Suprapubic skin (tissue), 4 donors: ENCODE measurements at regions not wholly inside any gene's neighbourhood (a gene's known extent, or its start where the extent isn't known, plus 50 kb on each side); places are given as distances from the start of the nearest gene placed in this dataset.

Experiments used
- DNase-seq, 2 donors: peaks; one replicate each; pipeline ENCODE4 v3.0.0-alpha.2; 2019; ENCODE audit warnings: low spot score in 2 of 2
- H3K27ac ChIP-seq: fragments of 200-600 bp; sonication (generic); one replicate; pipeline ENCODE4 v1.5.1; 2019
- H3K27me3 ChIP-seq: fragments of 200-600 bp; sonication (generic); one replicate; pipeline ENCODE4 v1.5.1; 2019
- H3K36me3 ChIP-seq: fragments of 200-600 bp; sonication (generic); one replicate; pipeline ENCODE4 v1.5.1; 2019
- H3K4me1 ChIP-seq: fragments of 200-600 bp; sonication (generic); one replicate; pipeline ENCODE4 v1.5.1; 2019
- H3K4me3 ChIP-seq: fragments of 200-600 bp; sonication (generic); one replicate; pipeline ENCODE4 v1.5.1; 2019; ENCODE audit warnings: mild to moderate bottlenecking
- H3K9me3 ChIP-seq: fragments of 200-600 bp; sonication (generic); one replicate; pipeline ENCODE4 v1.5.1; 2019
- EP300 ChIP-seq: sonication (generic); formaldehyde crosslinking; IDR thresholded peaks from one replicate; pipeline ENCODE4 v1.6.1; 2017; ENCODE audit warnings: antibody characterized with exemption
- POLR2A ChIP-seq, 2 donors: fragments of 450-650 bp; IDR thresholded peaks; one replicate each; pipeline ENCODE4 v1.6.1; 2017; ENCODE audit warnings: antibody characterized with exemption in 2 of 2, mild to moderate bottlenecking in 2 of 2, moderate library complexity in 2 of 2
- POLR2AphosphoS5 ChIP-seq, 3 donors: sonication (generic); formaldehyde crosslinking; IDR thresholded peaks; one replicate each; pipeline ENCODE4 v1.6.1; 2017; ENCODE audit warnings: antibody characterized with exemption in 3 of 3
- WGBS: methylation state at CpG from one replicate; pipeline ENCODE4 v1.1.5; 2018; 5-methylcytosine and 5-hydroxymethylcytosine counted together
- TF ChIP-seq, protein P1 (sequence below), 2 donors: fragments of 200-600 bp in 1 of 2; fragments of 450-650 bp in 1 of 2; sonication (generic) in 1 of 2; IDR thresholded peaks; one replicate each; pipeline ENCODE4 v1.5.1; 2016 to 2019; ENCODE audit warnings: antibody characterized with exemption in 2 of 2, mild to moderate bottlenecking in 1 of 2, moderate library complexity in 1 of 2

DNA sequence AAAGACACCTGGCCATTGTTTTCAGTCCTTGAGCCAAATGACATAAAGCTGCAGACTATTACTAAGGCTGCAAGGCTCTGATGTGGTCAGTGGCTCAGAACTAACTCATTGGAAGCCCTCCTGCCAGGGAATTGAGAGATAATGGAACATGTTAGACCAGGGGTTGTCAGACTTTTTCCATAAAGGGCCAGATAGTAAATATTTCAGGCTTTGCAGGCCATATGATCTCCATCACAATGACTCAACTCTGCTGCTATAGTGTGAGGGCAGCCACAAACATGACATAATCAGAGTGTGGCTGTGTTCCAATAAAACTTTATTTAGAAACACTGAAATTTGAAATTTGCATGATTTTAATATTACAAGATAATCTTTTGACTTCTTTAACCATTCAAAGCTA, 140.3 kb downstream of the TMEM30B start:
- no peak for TF ChIP-seq POLR2A (IDR thresholded peaks at IDR 0.05)
- TF ChIP-seq, protein P1, sequence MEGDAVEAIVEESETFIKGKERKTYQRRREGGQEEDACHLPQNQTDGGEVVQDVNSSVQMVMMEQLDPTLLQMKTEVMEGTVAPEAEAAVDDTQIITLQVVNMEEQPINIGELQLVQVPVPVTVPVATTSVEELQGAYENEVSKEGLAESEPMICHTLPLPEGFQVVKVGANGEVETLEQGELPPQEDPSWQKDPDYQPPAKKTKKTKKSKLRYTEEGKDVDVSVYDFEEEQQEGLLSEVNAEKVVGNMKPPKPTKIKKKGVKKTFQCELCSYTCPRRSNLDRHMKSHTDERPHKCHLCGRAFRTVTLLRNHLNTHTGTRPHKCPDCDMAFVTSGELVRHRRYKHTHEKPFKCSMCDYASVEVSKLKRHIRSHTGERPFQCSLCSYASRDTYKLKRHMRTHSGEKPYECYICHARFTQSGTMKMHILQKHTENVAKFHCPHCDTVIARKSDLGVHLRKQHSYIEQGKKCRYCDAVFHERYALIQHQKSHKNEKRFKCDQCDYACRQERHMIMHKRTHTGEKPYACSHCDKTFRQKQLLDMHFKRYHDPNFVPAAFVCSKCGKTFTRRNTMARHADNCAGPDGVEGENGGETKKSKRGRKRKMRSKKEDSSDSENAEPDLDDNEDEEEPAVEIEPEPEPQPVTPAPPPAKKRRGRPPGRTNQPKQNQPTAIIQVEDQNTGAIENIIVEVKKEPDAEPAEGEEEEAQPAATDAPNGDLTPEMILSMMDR (IDR thresholded peaks at IDR 0.05) = no peak
- no peak for TF ChIP-seq EP300
- no peak for TF ChIP-seq POLR2AphosphoS5 (IDR thresholded peaks at IDR 0.05)
- Histone ChIP-seq H3K4me3 (no peak overlapping the region), H3K27ac (no peak overlapping the region), H3K9me3 (no peaks in the 10 kb centered on the region), H3K4me1 (peaks cover 9% of the 10 kb centered on the region), H3K36me3 (no peaks in the 10 kb centered on the region), H3K27me3 (no peaks in the 10 kb centered on the region)
- DNase-seq = no peak

DNA sequence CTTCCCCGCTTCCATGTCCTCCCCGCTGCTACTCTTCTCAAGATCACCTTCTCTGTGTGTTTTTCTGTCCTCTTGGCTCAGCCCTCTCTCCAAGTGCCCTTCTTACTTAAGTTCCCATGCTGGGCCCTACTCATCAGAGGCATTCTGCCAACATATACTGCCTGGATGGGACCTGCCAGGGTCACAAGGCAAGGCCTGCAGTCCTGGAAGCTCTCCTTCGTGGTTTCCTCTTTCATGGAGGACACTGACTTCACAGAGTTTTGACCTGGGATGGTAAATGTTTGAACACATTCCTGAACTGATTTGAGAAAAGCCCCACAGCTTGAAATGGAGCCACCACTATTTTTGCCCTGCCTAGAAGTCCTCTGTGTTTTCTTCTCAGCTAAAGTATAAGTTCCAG, 140.9 kb downstream of the TMEM30B start:
- no peak for TF ChIP-seq POLR2A (IDR thresholded peaks at IDR 0.05)
- TF ChIP-seq, protein P1 (IDR thresholded peaks at IDR 0.05) = no peak
- TF ChIP-seq POLR2AphosphoS5 (IDR thresholded peaks at IDR 0.05) = no peak
- H3K4me3 ChIP-seq = no peak overlapping the region
- no peaks in the 10 kb centered on the region for H3K9me3 ChIP-seq
- no peaks in the 10 kb centered on the region for H3K36me3 ChIP-seq
- DNase-seq = no peak
- peaks cover 3% of the 10 kb centered on the region for H3K4me1 ChIP-seq
- H3K27me3 ChIP-seq = no peaks in the 10 kb centered on the region
- no peak overlapping the region for H3K27ac ChIP-seq
- 82% methylated on average over 3 of the region's 3 CpGs for WGBS

DNA sequence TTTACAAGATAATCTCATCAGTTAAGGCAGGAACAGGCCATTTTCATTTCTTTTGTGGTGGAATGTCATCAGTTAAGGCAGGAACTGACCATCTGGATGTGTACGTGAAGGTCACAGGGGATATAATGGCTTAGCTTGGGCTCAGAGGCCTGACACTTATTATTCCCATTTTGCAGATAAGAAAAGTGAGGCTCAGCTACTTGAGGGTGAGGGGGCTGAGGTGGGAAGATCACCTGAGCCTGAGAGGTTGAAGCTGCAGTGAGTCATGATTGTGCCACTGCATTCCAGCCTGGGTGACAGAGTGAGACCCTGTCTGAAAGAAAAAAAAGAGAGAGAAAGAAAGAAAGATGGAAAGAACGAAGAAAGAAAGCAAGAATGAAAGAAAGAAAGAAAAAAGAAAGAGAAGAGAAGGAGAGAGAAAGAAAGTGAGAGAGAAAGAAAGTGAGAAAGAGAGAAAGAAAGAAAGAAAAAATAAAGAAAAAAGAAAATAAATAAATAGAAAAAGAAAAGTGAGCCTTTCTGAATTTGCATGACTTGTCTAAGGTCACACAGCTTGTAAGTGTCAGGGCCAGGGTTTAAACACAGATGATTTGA, 142.0 kb downstream of the TMEM30B start:
- no peaks in the 10 kb centered on the region for H3K4me1 ChIP-seq
- H3K9me3 ChIP-seq = no peaks in the 10 kb centered on the region
- WGBS = 80% methylated on average over 2 of the region's 2 CpGs
- no peaks in the 10 kb centered on the region for H3K27me3 ChIP-seq
- DNase-seq = no peak
- TF ChIP-seq EP300 (no peak), POLR2AphosphoS5 (IDR thresholded peaks at IDR 0.05) (no peak), POLR2A (IDR thresholded peaks at IDR 0.05) (no peak)
- TF ChIP-seq, protein P1 (IDR thresholded peaks at IDR 0.05) = no peak
- no peak overlapping the region for H3K4me3 ChIP-seq
- no peak overlapping the region for H3K27ac ChIP-seq
- H3K36me3 ChIP-seq = no peaks in the 10 kb centered on the region

DNA sequence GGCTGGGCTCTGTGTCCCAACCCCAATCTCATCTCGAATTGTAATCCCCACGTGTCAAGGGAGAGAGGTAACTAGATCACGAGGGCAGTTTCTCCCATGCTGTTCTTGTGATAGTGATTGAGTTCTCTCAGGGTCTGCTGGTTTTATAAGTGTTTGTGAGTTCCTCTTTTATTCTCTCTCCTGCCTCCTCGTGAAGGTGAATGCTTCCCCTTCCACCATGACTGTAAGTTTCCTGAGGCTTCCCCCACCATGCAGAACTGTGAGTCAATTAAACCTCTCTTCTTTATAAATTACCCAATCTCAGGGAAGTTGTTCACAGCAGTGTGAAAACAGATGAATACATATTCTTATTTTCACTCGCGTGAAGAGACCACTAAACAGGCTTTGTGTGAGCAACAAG, 148.2 kb downstream of the TMEM30B start:
- Histone ChIP-seq H3K36me3 (no peaks in the 10 kb centered on the region), H3K9me3 (no peaks in the 10 kb centered on the region), H3K4me3 (no peak overlapping the region), H3K27ac (no peak overlapping the region), H3K4me1 (no peaks in the 10 kb centered on the region), H3K27me3 (no peaks in the 10 kb centered on the region)
- 88% methylated on average over 6 of the region's 6 CpGs for WGBS
- TF ChIP-seq POLR2AphosphoS5 (IDR thresholded peaks at IDR 0.05) (no peak), POLR2A (IDR thresholded peaks at IDR 0.05) (no peak), EP300 (no peak)
- TF ChIP-seq, protein P1 (IDR thresholded peaks at IDR 0.05) = no peak
- DNase-seq = no peak

DNA sequence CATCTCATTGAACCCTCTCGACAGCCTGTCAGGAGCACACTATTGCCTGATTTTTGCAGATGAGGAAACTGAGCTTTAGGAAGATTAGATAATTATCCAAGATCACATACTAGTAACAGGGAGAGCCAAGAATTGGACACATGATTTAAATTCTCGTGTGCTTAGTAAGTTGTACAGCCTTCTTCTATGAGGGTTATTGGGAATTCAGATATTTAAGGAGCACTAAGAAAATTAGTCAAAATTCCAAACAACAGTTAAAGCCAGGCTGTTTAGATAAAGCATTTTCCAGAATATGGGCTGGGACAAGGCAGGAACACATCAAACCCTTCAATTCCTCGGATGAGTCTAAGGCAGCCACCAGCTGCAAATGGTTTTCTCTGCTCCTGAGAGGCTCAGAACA, 148.8 kb downstream of the TMEM30B start:
- TF ChIP-seq, protein P1 (IDR thresholded peaks at IDR 0.05) = no peak
- TF ChIP-seq EP300 = no peak
- no peak for TF ChIP-seq POLR2AphosphoS5 (IDR thresholded peaks at IDR 0.05)
- no peak for TF ChIP-seq POLR2A (IDR thresholded peaks at IDR 0.05)
- Histone ChIP-seq H3K27ac (no peak overlapping the region), H3K9me3 (no peaks in the 10 kb centered on the region), H3K27me3 (no peaks in the 10 kb centered on the region), H3K4me3 (no peak overlapping the region), H3K36me3 (no peaks in the 10 kb centered on the region), H3K4me1 (no peaks in the 10 kb centered on the region)
- no peak for DNase-seq
- WGBS = 83% methylated on average over 3 of the region's 3 CpGs
